ENCODE measurements at regions not wholly inside any gene's neighbourhood (a gene's known extent, or its start where the extent isn't known, plus 50 kb on each side); places are given as distances from the start of the nearest gene placed in this dataset.
A peak's percentile ranks its signal among the peaks of the same experiment; 100 is the strongest.

- TF ChIP-seq YY1 (IDR thresholded peaks at IDR 0.05; ENCODE audit: low read depth) (no peak), TAF1 (IDR thresholded peaks at IDR 0.05; ENCODE audit: low read depth) (no peak), NFIC (IDR thresholded peaks at IDR 0.05) (no peak), EP300 (IDR thresholded peaks at IDR 0.05; ENCODE audit: borderline replicate concordance) (no peak), FOXM1 (IDR thresholded peaks at IDR 0.05; ENCODE audit: borderline replicate concordance, low read depth) (no peak), REST (IDR thresholded peaks at IDR 0.05; ENCODE audit: low read depth) (no peak), RAD21 (IDR thresholded peaks at IDR 0.05; ENCODE audit: low read depth) (peak; percentile 65), MAX (IDR thresholded peaks at IDR 0.05) (no peak), TEAD4 (IDR thresholded peaks at IDR 0.05) (no peak), EGR1 (IDR thresholded peaks at IDR 0.05) (no peak), ZBTB7A (IDR thresholded peaks at IDR 0.05; ENCODE audit: low read depth) (no peak), TCF12 (IDR thresholded peaks at IDR 0.05; ENCODE audit: low read depth) (no peak), CEBPB (IDR thresholded peaks at IDR 0.05) (no peak)
These were observed 1253.7 kb upstream of the CDH8 start for GRCh38 chr16:63289834-63290460.
